Neural progenitor cell (in vitro differentiated cells): ENCODE measurements at regions not wholly inside any gene's neighbourhood (a gene's known extent, or its start where the extent isn't known, plus 50 kb on each side); places are given as distances from the start of the nearest gene placed in this dataset.

Experiments used
- DNase-seq: peaks from one replicate; pipeline ENCODE4 v3.0.0-alpha.2; 2016; ENCODE audit warnings: low spot score
- H2AFZ ChIP-seq: fragments of 200-600 bp; sonication (generic); replicated peaks from 2 replicates; pipeline ENCODE4 v1.6.1; 2016; ENCODE audit warnings: antibody characterized with exemption
- H3F3A ChIP-seq: fragments of 200-600 bp; sonication (generic); 2 replicates; pipeline ENCODE4 v1.6.1; 2016; ENCODE audit warnings: antibody characterized with exemption, low read depth
- H3K27ac ChIP-seq: fragments of 200-600 bp; sonication (generic); 2 replicates; pipeline ENCODE4 v1.5.1; 2016; ENCODE audit warnings: mild to moderate bottlenecking
- H3K27me3 ChIP-seq: fragments of 200-600 bp; sonication (generic); 2 replicates; pipeline ENCODE4 v1.6.1; 2016; ENCODE audit warnings: mild to moderate bottlenecking, moderate library complexity
- H3K36me3 ChIP-seq: fragments of 200-600 bp; sonication (generic); 2 replicates; pipeline ENCODE4 v1.5.1; 2016
- H3K4me1 ChIP-seq: fragments of 200-600 bp; sonication (generic); 2 replicates; pipeline ENCODE4 v1.6.1; 2016; ENCODE audit warnings: mixed run types
- H3K4me2 ChIP-seq: fragments of 200-600 bp; sonication (generic); 2 replicates; pipeline ENCODE4 v1.6.1; 2016
- H3K4me3 ChIP-seq: fragments of 200-600 bp; sonication (generic); 2 replicates; pipeline ENCODE4 v1.5.1; 2016
- H3K79me2 ChIP-seq: fragments of 200-600 bp; sonication (generic); 2 replicates; pipeline ENCODE4 v1.6.1; 2016; ENCODE audit warnings: low read depth
- H3K9ac ChIP-seq: fragments of 200-600 bp; sonication (generic); 2 replicates; pipeline ENCODE4 v1.6.1; 2016
- H3K9me3 ChIP-seq: fragments of 200-600 bp; sonication (generic); 2 replicates; pipeline ENCODE4 v1.5.1; 2016; ENCODE audit warnings: low read depth
- H4K20me1 ChIP-seq: fragments of 200-600 bp; sonication (generic); 2 replicates; pipeline ENCODE4 v1.6.1; 2016; ENCODE audit warnings: low read depth
- H3K27ac Mint-ChIP-seq: 3 replicates; pipeline ENCODE4 v1.8.0; 2021; ENCODE audit warnings: mixed read lengths
- H3K27me3 Mint-ChIP-seq: 2 replicates; pipeline ENCODE4 v1.8.0; 2022; ENCODE audit warnings: low read depth, mild to moderate bottlenecking, inconsistent platforms, moderate library complexity, mixed read lengths; ENCODE audit not compliant: insufficient read depth
- H3K36me3 Mint-ChIP-seq: 3 replicates; pipeline ENCODE4 v1.8.0; 2021; ENCODE audit warnings: mixed read lengths
- H3K4me1 Mint-ChIP-seq: 3 replicates; pipeline ENCODE4 v1.8.0; 2021; ENCODE audit warnings: mixed read lengths
- H3K4me3 Mint-ChIP-seq: 3 replicates; pipeline ENCODE4 v1.8.0; 2021; ENCODE audit warnings: mild to moderate bottlenecking, moderate library complexity, mixed read lengths
- H3K9me3 Mint-ChIP-seq: 3 replicates; pipeline ENCODE4 v1.8.0; 2020; ENCODE audit warnings: mixed read lengths
- CTCF ChIP-seq: fragments of 200-600 bp; sonication (generic); IDR thresholded peaks from 2 replicates; pipeline ENCODE4 v1.5.1; 2017; ENCODE audit warnings: antibody characterized with exemption, mild to moderate bottlenecking
- EZH2 ChIP-seq: fragments of 200-600 bp; sonication (generic); IDR thresholded peaks from 2 replicates; pipeline ENCODE4 v1.6.1; 2017; ENCODE audit warnings: antibody characterized with exemption, mild to moderate bottlenecking, moderate library complexity
- EZH2phosphoT487 ChIP-seq: fragments of 200-600 bp; sonication (generic); IDR thresholded peaks from 2 replicates; pipeline ENCODE4 v1.6.1; 2017; ENCODE audit warnings: antibody characterized with exemption

DNA sequence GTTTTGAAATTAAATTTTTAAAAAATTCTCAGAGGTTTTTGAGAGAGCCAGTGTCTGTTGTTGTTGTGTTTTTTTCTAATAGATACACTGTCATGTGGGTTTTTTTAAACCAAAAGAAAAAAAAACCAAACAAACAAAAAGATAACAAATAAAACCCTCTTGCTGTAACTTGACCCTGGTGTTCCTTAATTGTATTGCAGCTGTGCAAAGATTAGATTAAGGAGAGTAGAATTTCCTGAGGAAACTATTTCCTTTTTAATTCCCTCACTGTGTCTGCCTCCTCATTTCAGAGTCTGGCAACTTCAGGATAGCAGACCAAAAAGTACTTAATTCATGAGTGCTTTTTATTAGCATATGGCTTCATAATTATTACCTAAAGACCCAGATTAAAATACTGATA lies 281.9 kb downstream of the EPM2A start:
- Mint-ChIP-seq H3K4me3 (no peak overlapping the region), H3K4me1 (no peaks in the 10 kb centered on the region), H3K36me3 (no peaks in the 10 kb centered on the region), H3K27me3 (no peaks in the 10 kb centered on the region), H3K9me3 (no peaks in the 10 kb centered on the region), H3K27ac (no peak overlapping the region)
- H3K4me3 ChIP-seq = no peak overlapping the region
- no peaks in the 10 kb centered on the region for H3K9me3 ChIP-seq
- no peak overlapping the region for H3K9ac ChIP-seq
- DNase-seq = peak; percentile 3
- no peaks in the 10 kb centered on the region for H4K20me1 ChIP-seq
- no peak overlapping the region for H3K4me2 ChIP-seq
- H2AFZ ChIP-seq = no peak overlapping the region
- H3K79me2 ChIP-seq = no peaks in the 10 kb centered on the region
- H3K27ac ChIP-seq = no peak overlapping the region
- no peaks in the 10 kb centered on the region for H3K36me3 ChIP-seq
- no peaks in the 10 kb centered on the region for H3K27me3 ChIP-seq
- H3K4me1 ChIP-seq = no peaks in the 10 kb centered on the region
- no peak for TF ChIP-seq EZH2phosphoT487
- TF ChIP-seq CTCF = peak; percentile 49
- TF ChIP-seq EZH2 = no peak
- no peaks in the 10 kb centered on the region for H3F3A ChIP-seq

- Mint-ChIP-seq H3K27me3 (no peaks in the 10 kb centered on the region), H3K9me3 (no peaks in the 10 kb centered on the region), H3K36me3 (no peaks in the 10 kb centered on the region), H3K27ac (no peak overlapping the region), H3K4me1 (no peaks in the 10 kb centered on the region), H3K4me3 (no peak overlapping the region)
- no peaks in the 10 kb centered on the region for H3K9me3 ChIP-seq
- H3K4me3 ChIP-seq = no peak overlapping the region
- no peak for DNase-seq
- H3K36me3 ChIP-seq = no peaks in the 10 kb centered on the region
- H3F3A ChIP-seq = no peaks in the 10 kb centered on the region
- H3K4me1 ChIP-seq = no peaks in the 10 kb centered on the region
- no peaks in the 10 kb centered on the region for H3K79me2 ChIP-seq
- no peak overlapping the region for H3K4me2 ChIP-seq
- H3K27me3 ChIP-seq = no peaks in the 10 kb centered on the region
- H2AFZ ChIP-seq = no peak overlapping the region
- no peak for TF ChIP-seq CTCF
- TF ChIP-seq EZH2phosphoT487 = no peak
- no peak for TF ChIP-seq EZH2
- H3K27ac ChIP-seq = no peak overlapping the region
- no peak overlapping the region for H3K9ac ChIP-seq
- H4K20me1 ChIP-seq = no peaks in the 10 kb centered on the region
These were observed 281.3 kb downstream of the EPM2A start for GRCh38 chr6:145454006-145454405.

GRCh38 chr6:145457556-145457955 lies 277.8 kb downstream of the EPM2A start:
- no peak for TF ChIP-seq EZH2
- TF ChIP-seq EZH2phosphoT487 = no peak
- TF ChIP-seq CTCF = no peak
- Histone ChIP-seq H3K4me3 (no peak overlapping the region), H3K27ac (no peak overlapping the region), H2AFZ (no peak overlapping the region), H4K20me1 (no peaks in the 10 kb centered on the region), H3K4me1 (no peaks in the 10 kb centered on the region), H3K9me3 (no peaks in the 10 kb centered on the region), H3K79me2 (no peaks in the 10 kb centered on the region), H3K36me3 (no peaks in the 10 kb centered on the region), H3K27me3 (no peaks in the 10 kb centered on the region), H3F3A (no peaks in the 10 kb centered on the region), H3K4me2 (no peak overlapping the region), H3K9ac (no peak overlapping the region)
- Mint-ChIP-seq H3K36me3 (no peaks in the 10 kb centered on the region), H3K27ac (no peak overlapping the region), H3K9me3 (no peaks in the 10 kb centered on the region), H3K27me3 (no peaks in the 10 kb centered on the region), H3K4me3 (no peak overlapping the region), H3K4me1 (no peaks in the 10 kb centered on the region)
- no peak for DNase-seq

GRCh38 chr6:145468534-145468933 lies 266.8 kb downstream of the EPM2A start:
- H3K27ac ChIP-seq = no peak overlapping the region
- no peak for DNase-seq
- no peak overlapping the region for H3K27ac Mint-ChIP-seq
- H3K27me3 Mint-ChIP-seq = no peaks in the 10 kb centered on the region
- H2AFZ ChIP-seq = no peak overlapping the region
- no peak overlapping the region for H3K4me3 Mint-ChIP-seq
- no peaks in the 10 kb centered on the region for H3K27me3 ChIP-seq
- no peaks in the 10 kb centered on the region for H3K36me3 Mint-ChIP-seq
- no peaks in the 10 kb centered on the region for H3F3A ChIP-seq
- H3K9me3 Mint-ChIP-seq = peaks cover 7% of the 10 kb centered on the region
- no peaks in the 10 kb centered on the region for H4K20me1 ChIP-seq
- H3K4me3 ChIP-seq = no peak overlapping the region
- TF ChIP-seq EZH2phosphoT487 (no peak), CTCF (no peak), EZH2 (no peak)
- no peaks in the 10 kb centered on the region for H3K4me1 Mint-ChIP-seq
- H3K9ac ChIP-seq = no peak overlapping the region
- H3K36me3 ChIP-seq = no peaks in the 10 kb centered on the region
- H3K9me3 ChIP-seq = no peaks in the 10 kb centered on the region
- H3K4me1 ChIP-seq = no peaks in the 10 kb centered on the region
- H3K4me2 ChIP-seq = no peak overlapping the region
- no peaks in the 10 kb centered on the region for H3K79me2 ChIP-seq
